Left lung (tissue), 4 donors: ENCODE measurements at regions not wholly inside any gene's neighbourhood (a gene's known extent, or its start where the extent isn't known, plus 50 kb on each side); places are given as distances from the start of the nearest gene placed in this dataset.

Source experiments
- ATAC-seq: fragments of 200-7000 bp; cut with Tn5 transposase; one replicate; pipeline ENCODE4 v1.9.1; 2020; ENCODE audit warnings: moderate library complexity
- DNase-seq, 4 donors: peaks; one replicate each; pipeline ENCODE4 v3.0.0-alpha.2; 2013 to 2020
- H3K27ac ChIP-seq, 2 donors: fragments of 200-600 bp; sonication (generic) in 1 of 2; one replicate each; pipeline versions ENCODE4 v1.5.0 to v1.8.0; 2020 to 2021
- H3K27me3 ChIP-seq, 2 donors: fragments of 200-600 bp; sonication (generic) in 1 of 2; one replicate each; pipeline versions ENCODE4 v1.5.0 to v1.8.0; 2020 to 2021
- H3K36me3 ChIP-seq, 2 donors: fragments of 200-600 bp; sonication (generic) in 1 of 2; one replicate each; pipeline versions ENCODE4 v1.5.0 to v1.8.0; 2020 to 2021
- H3K4me1 ChIP-seq, 2 donors: fragments of 200-600 bp; one replicate each; pipeline ENCODE4 v1.8.0; 2021
- H3K4me3 ChIP-seq, 2 donors: fragments of 200-600 bp; sonication (generic) in 1 of 2; one replicate each; pipeline versions ENCODE4 v1.5.0 to v1.8.0; 2020 to 2021; ENCODE audit warnings: mild to moderate bottlenecking in 1 of 2
- H3K9me3 ChIP-seq, 2 donors: fragments of 200-600 bp; sonication (generic) in 1 of 2; one replicate each; pipeline versions ENCODE4 v1.5.0 to v1.8.0; 2020 to 2021
- intact Hi-C, 2 donors: fragments of 100-400 bp; cut with DNase I; formaldehyde crosslinking; loops; one replicate each; pipeline versions ENCODE4 v1.11.2 to v1.14.2; 2022
- TF ChIP-seq, protein P1 (sequence below), 2 donors: fragments of 200-600 bp; sonication (generic) in 1 of 2; IDR thresholded peaks; one replicate each; pipeline versions ENCODE4 v1.5.0 to v1.8.0; 2021; ENCODE audit warnings: antibody characterized with exemption in 2 of 2
- donor health status: DM: no; HTN: yes; CAD: no.
- donor health status: DM: no; HTN: no; CAD: no.

DNA sequence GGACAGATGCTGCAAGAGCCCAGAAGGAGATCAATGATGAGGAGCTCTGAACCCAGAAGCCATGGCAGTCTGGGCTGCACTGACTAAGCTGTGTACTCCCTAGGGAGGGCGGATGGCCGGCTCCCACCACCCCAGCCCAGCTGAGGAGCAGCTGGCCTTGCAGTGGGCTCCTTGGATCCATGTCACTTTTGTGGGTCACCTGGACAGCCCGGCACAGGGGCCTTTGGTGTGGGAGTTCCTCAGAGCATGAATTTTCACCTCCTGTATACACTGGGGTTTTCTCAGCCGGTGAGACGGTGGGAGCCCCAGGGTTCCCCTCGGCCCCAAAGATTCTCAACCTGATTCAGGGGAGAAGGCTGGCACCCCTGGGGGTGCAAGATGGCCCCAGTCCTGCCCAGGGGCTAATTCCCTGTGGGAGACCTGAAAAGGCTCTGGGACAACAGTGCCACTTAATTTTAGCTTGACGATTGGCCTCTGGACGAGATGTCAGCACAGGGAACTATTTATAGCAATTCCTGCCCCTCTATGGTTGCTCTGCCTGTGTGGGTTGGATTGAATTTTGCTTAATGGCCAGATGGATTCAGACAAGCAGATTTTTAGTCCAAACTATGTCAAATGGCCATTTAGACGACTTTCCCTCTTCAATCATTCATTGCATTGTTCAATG is 121.6 kb upstream of the PMEPA1 start:
- H3K4me1 ChIP-seq = no peaks in the 10 kb centered on the region
- TF ChIP-seq, protein P1, sequence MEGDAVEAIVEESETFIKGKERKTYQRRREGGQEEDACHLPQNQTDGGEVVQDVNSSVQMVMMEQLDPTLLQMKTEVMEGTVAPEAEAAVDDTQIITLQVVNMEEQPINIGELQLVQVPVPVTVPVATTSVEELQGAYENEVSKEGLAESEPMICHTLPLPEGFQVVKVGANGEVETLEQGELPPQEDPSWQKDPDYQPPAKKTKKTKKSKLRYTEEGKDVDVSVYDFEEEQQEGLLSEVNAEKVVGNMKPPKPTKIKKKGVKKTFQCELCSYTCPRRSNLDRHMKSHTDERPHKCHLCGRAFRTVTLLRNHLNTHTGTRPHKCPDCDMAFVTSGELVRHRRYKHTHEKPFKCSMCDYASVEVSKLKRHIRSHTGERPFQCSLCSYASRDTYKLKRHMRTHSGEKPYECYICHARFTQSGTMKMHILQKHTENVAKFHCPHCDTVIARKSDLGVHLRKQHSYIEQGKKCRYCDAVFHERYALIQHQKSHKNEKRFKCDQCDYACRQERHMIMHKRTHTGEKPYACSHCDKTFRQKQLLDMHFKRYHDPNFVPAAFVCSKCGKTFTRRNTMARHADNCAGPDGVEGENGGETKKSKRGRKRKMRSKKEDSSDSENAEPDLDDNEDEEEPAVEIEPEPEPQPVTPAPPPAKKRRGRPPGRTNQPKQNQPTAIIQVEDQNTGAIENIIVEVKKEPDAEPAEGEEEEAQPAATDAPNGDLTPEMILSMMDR (IDR thresholded peaks at IDR 0.05) = no peak
- ATAC-seq = no peak
- no peaks in the 10 kb centered on the region for H3K9me3 ChIP-seq
- H3K36me3 ChIP-seq = no peaks in the 10 kb centered on the region
- H3K27me3 ChIP-seq = no peaks in the 10 kb centered on the region
- intact Hi-C loops = no loop called here
- H3K27ac ChIP-seq = no peak overlapping the region
- DNase-seq = no peak
- no peak overlapping the region for H3K4me3 ChIP-seq

GRCh38 chr20:57830515-57830895 is 120.7 kb upstream of the PMEPA1 start:
- ATAC-seq (no peak), DNase-seq (peak in 1 of 4 donors; percentile 34)
- TF ChIP-seq, protein P1 (IDR thresholded peaks at IDR 0.05) = no peak
- H3K4me1 ChIP-seq = no peaks in the 10 kb centered on the region
- no peak overlapping the region for H3K27ac ChIP-seq
- intact Hi-C loops = no loop called here
- no peaks in the 10 kb centered on the region for H3K9me3 ChIP-seq
- H3K4me3 ChIP-seq = no peak overlapping the region
- H3K27me3 ChIP-seq = no peaks in the 10 kb centered on the region
- no peaks in the 10 kb centered on the region for H3K36me3 ChIP-seq

DNA sequence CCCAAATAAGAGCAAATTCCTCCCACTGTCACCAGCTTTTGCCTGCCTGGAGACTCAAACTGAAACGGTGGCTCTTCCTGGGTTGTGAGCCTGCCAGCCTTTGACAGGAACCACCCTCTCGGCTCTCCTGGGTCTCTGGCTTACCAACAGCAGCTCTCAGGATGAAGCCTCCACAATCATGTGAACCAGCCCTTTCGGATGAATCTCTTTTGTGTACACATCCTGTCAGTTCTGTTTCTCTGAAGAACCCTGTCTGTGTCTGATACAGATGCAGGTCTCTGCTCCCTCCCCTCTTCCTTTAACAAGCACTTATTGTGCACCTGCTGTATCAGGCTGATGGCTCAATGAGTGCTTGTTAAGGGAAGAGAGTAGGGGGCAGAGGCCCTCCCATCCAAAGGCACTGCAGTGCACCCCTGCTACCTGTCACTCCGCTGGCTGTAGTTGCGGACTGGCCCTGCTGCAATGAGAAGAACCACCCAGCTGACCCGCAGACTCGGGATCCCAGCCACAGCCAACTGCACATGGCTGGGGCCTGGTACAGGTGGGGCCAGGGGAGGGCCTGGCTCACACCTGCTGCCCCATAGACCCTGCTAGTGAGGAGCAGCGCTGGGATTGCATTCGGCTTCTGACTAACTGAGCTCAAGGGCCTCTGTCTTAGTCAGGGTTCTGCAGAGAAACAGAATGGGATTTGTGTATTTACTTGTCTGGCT is 120.1 kb upstream of the PMEPA1 start:
- H3K27me3 ChIP-seq = no peaks in the 10 kb centered on the region
- intact Hi-C loops = no loop called here

DNA sequence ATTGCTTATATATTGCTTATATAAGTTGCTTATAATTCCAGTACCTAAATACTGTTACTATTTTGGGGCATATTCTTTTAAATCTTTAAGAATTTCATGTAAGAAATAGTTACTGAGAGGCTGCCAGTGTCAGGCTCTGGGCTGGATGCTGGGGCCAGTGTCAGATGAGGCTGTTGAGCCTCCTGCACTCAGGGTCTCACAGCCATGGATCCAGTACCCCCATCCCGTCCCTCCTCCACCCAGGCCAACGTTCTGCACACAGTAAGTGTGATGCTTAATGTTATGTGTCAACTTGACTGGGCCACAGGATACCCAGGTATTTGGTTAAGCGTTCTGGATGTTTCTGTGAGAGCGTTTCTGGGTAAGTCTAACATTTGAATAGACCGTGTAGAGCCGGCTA is 119.5 kb upstream of the PMEPA1 start:
- no peaks in the 10 kb centered on the region for H3K4me1 ChIP-seq
- no peaks in the 10 kb centered on the region for H3K36me3 ChIP-seq
- intact Hi-C loops = no loop called here
- H3K27me3 ChIP-seq = no peaks in the 10 kb centered on the region
- ATAC-seq = no peak
- DNase-seq = no peak
- H3K9me3 ChIP-seq = no peaks in the 10 kb centered on the region
- H3K27ac ChIP-seq = no peak overlapping the region
- TF ChIP-seq, protein P1 (IDR thresholded peaks at IDR 0.05) = no peak
- H3K4me3 ChIP-seq = no peak overlapping the region

More for the DNA sequence above, 120.1 kb upstream of the PMEPA1 start:
- ATAC-seq (no peak), DNase-seq (no peak)
- Histone ChIP-seq H3K4me1 (no peaks in the 10 kb centered on the region), H3K36me3 (no peaks in the 10 kb centered on the region), H3K9me3 (no peaks in the 10 kb centered on the region), H3K4me3 (no peak overlapping the region), H3K27ac (no peak overlapping the region)
- TF ChIP-seq, protein P1 (IDR thresholded peaks at IDR 0.05) = no peak

DNA sequence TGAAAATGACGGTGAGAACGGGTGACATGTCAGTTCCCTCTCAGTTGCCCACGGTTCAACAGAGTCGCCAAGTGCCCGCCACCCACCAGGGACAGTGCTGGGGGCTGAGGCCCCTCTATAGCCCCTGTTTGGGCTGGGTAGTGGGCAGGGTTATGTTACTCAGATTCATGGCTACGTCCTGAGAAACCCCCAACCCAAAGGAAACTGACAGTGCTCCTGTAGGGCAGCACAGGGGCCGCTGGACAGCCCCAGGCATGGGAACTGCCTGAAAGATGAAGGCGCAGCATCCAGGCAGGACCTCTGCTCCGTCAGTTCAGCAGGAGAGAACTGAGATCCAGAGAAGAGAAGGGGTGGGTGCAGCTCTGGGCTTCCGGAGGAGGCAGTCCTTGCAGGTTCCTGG is 118.9 kb upstream of the PMEPA1 start:
- Histone ChIP-seq H3K4me1 (no peaks in the 10 kb centered on the region), H3K4me3 (no peak overlapping the region), H3K36me3 (no peaks in the 10 kb centered on the region), H3K9me3 (no peaks in the 10 kb centered on the region), H3K27ac (no peak overlapping the region), H3K27me3 (no peaks in the 10 kb centered on the region)
- TF ChIP-seq, protein P1 (IDR thresholded peaks at IDR 0.05) = no peak
- ATAC-seq = no peak
- no peak for DNase-seq
- intact Hi-C loops = no loop called here
